HG03469 (cell line): ENCODE measurements at regions not wholly inside any gene's neighbourhood (a gene's known extent, or its start where the extent isn't known, plus 50 kb on each side); places are given as distances from the start of the nearest gene placed in this dataset.
"Not testable (repeated sequence)": the region's sequence is repeated elsewhere in the genome, so short reads cannot be mapped to it uniquely, and the experiment has no call there.

Source experiments
- ATAC-seq: cut with Tn5 transposase; IDR thresholded peaks from one replicate; pipeline ENCODE4 v1.9.1; 2021; ENCODE audit warnings: mild to moderate bottlenecking, moderate library complexity, moderate number of reproducible peaks; ENCODE audit not compliant: unreplicated experiment

- ATAC-seq = no peak
Observed at GRCh38 chr5:143541943-143542797, 138.7 kb upstream of the NR3C1 start.

DNA sequence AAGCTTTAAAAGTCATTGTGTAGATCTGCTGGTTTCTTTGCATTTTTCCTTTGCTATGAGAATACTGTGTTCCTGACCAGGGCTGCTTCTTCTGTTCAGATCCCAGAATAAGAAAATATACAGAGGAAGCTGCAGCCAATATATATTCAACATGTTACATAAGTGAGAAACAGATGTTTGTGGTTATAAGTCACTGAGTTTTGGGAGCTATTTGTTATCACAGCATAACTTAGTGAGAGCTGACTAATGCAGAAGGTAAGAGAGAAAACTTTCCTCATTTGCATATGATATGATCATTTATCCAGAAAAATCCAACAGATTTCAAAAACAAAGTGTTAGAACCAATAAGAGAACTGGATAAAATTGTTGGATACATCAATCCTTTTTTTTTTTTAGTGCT, 136.3 kb upstream of the NR3C1 start:
- ATAC-seq = no peak

DNA sequence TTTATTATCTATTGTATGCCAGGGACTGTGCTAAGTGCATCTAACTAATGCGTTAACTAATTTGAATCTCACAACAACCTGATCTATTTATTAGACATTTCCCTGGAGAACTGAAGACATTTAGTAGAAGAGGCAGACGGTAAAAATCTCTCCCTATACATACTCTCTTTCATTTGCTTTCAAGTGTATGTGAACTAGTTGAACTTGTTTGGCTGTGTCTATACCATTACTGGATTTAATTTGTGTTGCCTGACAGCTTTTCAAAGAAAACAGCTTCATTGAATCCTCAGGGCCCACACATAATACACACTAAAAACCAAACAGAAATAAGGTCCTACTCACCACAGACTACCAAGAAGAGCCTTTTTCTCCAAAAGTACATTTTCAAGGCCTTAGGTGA, 133.6 kb upstream of the NR3C1 start:
- no peak for ATAC-seq

DNA sequence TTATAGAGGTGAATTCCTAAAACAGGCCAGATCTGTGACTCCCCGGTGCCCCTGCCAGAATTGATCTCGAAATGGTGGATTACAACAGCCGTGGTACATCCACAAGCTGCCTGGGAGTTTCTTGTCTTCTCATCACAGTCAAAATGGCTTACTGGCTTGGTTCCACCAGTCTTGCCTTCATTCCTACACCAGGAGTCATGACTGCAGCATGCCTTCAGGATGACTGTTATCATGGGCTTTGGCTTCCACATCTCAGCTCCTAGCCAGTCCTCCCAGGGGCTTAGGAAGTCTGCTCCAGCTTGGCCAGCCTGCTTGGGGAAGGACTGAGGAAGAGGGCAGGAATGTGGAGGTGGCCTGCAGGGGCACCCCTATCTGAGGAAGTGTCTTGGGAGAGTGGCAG, 132.9 kb upstream of the NR3C1 start:
- no peak for ATAC-seq

GRCh38 chr5:143534761-143535154, 131.3 kb upstream of the NR3C1 start:
- ATAC-seq = no peak

DNA sequence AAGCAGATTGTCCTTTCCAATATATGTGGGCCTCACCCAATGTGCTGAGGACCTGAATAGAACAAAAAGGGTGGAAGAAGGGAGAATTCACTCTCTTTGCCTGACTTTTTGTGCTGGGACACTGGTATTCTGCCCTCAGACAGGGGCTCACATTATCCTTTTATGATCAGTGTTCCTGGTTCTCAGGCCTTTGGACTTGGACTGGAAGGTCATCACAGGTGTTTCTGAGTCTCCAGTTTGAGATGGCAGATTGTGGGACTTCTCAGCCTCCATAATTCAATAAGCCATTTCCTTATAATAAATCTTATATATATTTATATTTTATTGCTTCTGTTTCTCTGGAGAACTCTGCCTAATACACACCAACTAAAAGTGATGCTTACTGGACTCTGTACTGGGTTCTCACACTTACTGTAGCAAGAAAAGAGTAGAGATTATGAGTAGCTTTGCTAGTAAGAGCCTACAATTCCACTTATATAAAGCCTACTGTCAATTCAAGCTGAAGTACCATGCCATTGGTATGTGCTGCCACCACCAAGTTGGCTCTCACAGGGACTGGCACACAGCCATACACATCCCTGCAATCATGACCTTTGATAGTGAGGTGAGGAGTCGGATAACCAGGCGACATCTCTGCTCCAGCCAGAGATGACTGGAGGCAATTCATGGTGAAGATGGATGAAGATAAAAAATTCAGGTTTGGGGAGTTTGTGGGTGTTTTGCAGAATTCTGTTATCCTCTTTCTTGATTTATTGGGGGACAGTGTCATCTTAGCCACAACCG, 130.7 kb upstream of the NR3C1 start:
- ATAC-seq = no peak

GRCh38 chr5:143533475-143533874, 130.0 kb upstream of the NR3C1 start:
- no peak for ATAC-seq

GRCh38 chr5:143527808-143528207, 124.3 kb upstream of the NR3C1 start:
- ATAC-seq = peak; percentile 54

DNA sequence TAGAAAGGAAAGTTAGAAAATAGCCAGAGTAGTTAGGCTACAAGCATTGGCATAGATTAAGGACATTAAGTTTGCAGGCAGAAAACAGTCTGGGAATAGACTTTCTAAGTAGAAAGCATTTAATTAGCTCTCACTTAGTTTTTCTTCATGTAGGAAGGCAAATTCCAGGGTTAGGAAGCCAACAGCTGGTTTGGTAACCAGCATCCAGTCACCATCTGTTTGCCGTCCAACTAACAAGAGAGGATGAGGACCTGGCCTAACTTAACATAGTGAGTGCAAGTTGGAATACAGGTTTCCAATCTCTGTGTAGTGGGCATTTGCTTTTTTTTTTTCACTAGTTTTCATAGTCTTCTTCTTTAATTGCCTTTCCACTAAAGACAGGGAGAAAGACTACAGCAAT, 121.7 kb upstream of the NR3C1 start:
- no peak for ATAC-seq

- ATAC-seq = no peak
Observed at GRCh38 chr5:143524338-143524945, 121.0 kb upstream of the NR3C1 start.

GRCh38 chr5:143521846-143522400, 118.4 kb upstream of the NR3C1 start:
- ATAC-seq = no peak

DNA sequence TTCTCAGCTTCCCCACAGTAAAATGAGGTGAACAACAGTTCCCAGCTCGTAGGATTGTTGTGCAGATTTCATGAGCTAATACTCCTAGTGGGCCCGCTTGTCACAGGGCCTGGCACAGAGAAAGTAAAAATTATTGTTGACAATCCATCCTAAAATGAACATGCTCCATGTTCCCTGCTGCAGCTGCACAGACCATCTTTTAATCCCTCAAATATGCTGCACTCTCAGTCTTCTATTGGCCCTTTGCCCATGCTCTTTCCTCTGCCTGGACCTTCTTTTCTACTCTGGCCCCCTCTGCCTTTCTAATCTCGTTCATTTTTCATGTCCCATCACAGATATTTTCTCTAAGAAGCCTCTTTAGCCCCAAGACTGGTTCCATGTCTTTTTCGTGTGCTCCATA, 117.7 kb upstream of the NR3C1 start:
- ATAC-seq = no peak

GRCh38 chr5:143519215-143519614, 115.7 kb upstream of the NR3C1 start:
- ATAC-seq = not testable (repeated sequence)

DNA sequence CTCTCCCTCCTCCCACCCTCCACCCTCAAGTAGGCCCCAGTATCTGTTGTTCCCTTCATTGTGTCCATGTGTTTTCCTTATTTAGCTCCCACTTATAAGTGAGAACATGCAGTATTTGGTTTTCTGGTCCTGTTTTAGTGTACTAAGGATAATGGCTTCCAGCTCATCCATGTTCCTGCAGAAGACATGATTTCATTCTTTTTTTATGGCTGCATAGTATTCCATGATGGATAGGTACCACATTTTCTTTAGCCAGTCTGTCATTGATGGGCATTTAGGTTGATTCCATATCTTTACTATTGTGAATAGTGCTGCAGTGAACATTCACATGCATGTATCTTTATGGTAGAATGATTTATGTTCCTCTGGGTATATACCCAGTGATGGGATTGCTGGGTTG, 114.3 kb upstream of the NR3C1 start:
- ATAC-seq = not testable (repeated sequence)

- no peak for ATAC-seq
Observed at GRCh38 chr5:143516249-143516648, 112.8 kb upstream of the NR3C1 start.

- no peak for ATAC-seq
Observed at GRCh38 chr5:143515829-143516228, 112.3 kb upstream of the NR3C1 start.

GRCh38 chr5:143514616-143515335, 111.3 kb upstream of the NR3C1 start:
- ATAC-seq = no peak

DNA sequence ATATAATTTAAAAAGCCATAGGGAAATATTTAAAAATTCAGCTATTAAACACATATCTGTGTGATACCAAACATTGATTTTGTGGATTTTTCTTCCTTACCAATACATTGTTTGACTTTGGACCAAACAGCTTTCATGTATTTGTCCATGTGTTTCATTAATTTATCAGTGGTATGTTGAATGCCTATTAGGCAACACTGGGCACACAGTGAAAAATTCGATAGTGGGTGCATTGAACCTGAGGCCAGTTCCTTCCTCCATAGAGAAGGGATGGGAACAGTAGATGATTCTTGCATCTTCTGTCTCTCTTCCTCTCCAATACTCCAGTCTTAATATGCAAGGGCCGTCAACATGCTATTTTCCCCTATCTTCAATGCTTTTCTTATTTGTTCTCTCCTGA, 110.2 kb upstream of the NR3C1 start:
- ATAC-seq = no peak

DNA sequence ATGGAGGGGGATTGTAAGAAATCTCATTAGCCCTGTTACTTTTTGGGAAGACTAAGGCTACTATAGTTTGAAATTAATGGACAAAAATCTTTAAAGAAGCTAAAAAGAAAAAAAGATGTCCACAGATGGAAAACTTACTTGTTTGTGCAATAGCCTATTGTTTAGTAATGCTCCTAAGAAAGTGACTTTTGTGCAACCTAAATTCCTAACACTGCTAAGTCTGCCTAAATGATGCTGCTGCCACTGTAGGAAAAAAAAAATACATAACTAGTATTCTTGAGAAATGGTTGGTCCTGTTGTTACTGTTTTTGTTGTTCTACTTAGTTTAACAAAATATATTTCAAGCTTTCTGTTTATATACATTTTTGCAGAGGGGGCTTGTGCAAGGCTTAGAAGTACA, 108.2 kb upstream of the NR3C1 start:
- no peak for ATAC-seq

DNA sequence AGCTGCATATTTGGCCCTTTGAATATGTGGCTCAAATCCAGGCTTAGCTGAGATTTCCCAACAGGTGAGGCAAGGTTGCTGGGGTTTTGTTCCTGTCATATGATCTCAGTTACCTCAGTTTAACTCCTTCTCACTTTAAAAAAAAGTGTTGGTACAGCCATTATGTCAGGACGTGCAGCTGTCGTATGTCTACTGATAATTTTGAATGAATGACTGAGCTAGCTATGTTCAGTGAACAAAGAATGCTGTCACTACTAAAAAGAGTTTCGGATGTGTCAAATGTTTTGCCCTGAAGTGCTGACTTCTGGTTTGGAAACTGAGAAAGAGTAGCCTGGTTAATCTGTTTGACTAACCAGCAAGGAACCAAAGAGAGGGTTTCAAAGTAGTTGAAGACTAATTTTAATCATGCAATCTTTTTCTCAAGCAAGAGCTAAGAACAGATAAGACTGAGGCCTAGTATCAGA, 106.3 kb upstream of the NR3C1 start:
- peak; percentile 51 for ATAC-seq
